HAP-1 (cell line): ENCODE measurements at regions not wholly inside any gene's neighbourhood (a gene's known extent, or its start where the extent isn't known, plus 50 kb on each side); places are given as distances from the start of the nearest gene placed in this dataset.
A peak's percentile ranks its signal among the peaks of the same experiment; 100 is the strongest.

Experiments used
- DNase-seq, 2 experiments: peaks; one replicate each; pipeline ENCODE4 v3.0.0-alpha.2; 2016 to 2020; ENCODE audit warnings: low spot score in 2 of 2
- H3K27me3 ChIP-seq: fragments of 250-450 bp; sonication (Bioruptor Pico); 2 replicates; pipeline ENCODE4 v1.5.1; 2020; ENCODE audit warnings: low read depth, mild to moderate bottlenecking, moderate library complexity
- H3K36me3 ChIP-seq: fragments of 250-450 bp; sonication (Bioruptor Pico); replicated peaks from 2 replicates; pipeline ENCODE4 v1.5.1; 2020; ENCODE audit warnings: mild to moderate bottlenecking
- H3K4me1 ChIP-seq: fragments of 250-450 bp; sonication (Bioruptor Pico); 2 replicates; pipeline ENCODE4 v1.5.1; 2020; ENCODE audit warnings: mild to moderate bottlenecking
- H3K4me3 ChIP-seq: fragments of 250-450 bp; sonication (Bioruptor Pico); 2 replicates; pipeline ENCODE4 v1.5.1; 2020; ENCODE audit warnings: mild to moderate bottlenecking, moderate library complexity
- H3K9me3 ChIP-seq: fragments of 250-450 bp; sonication (Bioruptor Pico); 2 replicates; pipeline ENCODE4 v1.5.1; 2020; ENCODE audit warnings: mild to moderate bottlenecking, moderate library complexity
- in situ Hi-C: fragments of 300-500 bp; cut with MboI; formaldehyde crosslinking; loops from 3 replicates; pipeline ENCODE4 v1.14.3; 2020; ENCODE audit warnings: low sequenced_read_pairs, inconsistent platforms, mixed read lengths

DNA sequence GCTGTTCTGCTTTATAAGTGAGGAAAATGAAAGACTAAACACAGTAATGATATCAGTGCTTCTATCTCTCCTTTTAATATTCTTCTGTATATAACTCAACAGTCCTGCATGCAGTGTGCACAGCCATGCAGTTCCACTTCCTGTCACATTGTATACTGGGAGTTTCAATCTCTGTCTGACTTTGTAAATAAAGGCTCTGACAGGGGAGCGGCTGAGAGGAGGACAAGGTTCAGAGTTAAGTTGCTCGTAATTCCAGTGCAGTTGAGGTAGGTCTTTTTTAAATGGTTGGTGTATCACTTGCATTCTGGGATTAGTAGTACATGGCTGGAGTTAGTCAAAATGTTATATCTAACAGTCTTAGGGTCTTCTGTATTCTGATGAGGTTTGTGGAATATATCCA is 264.5 kb downstream of the OLFM3 start:
- H3K27me3 ChIP-seq: no peaks in the 10 kb centered on the region
- H3K9me3 ChIP-seq: no peaks in the 10 kb centered on the region
- DNase-seq: no peak
- no peaks in the 10 kb centered on the region for H3K4me1 ChIP-seq
- no peaks in the 10 kb centered on the region for H3K36me3 ChIP-seq
- no peak overlapping the region for H3K4me3 ChIP-seq
- in situ Hi-C loops: no loop called here

DNA sequence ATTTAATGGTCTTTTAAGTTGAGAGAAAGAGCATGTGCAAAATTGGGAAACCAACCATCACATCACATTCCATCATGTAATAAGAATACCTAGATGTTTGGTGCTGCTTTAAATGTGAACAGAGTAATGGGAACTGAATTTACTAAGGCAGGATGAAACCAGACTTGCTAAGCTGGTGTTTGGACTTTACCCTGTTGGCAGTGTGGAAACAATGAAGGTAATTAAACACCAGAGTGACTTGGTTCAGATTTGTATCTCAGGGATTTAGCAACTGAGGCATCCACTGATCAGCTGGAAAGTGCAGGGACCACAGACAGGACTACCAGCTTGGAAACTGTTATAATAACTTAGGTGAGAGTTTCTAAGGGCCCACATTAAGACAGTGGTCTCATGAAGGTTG is 263.4 kb downstream of the OLFM3 start:
- H3K4me1 ChIP-seq: no peaks in the 10 kb centered on the region
- no peak overlapping the region for H3K4me3 ChIP-seq
- H3K27me3 ChIP-seq: no peaks in the 10 kb centered on the region
- DNase-seq: no peak
- no peaks in the 10 kb centered on the region for H3K36me3 ChIP-seq
- in situ Hi-C loops: no loop called here
- H3K9me3 ChIP-seq: no peaks in the 10 kb centered on the region

DNA sequence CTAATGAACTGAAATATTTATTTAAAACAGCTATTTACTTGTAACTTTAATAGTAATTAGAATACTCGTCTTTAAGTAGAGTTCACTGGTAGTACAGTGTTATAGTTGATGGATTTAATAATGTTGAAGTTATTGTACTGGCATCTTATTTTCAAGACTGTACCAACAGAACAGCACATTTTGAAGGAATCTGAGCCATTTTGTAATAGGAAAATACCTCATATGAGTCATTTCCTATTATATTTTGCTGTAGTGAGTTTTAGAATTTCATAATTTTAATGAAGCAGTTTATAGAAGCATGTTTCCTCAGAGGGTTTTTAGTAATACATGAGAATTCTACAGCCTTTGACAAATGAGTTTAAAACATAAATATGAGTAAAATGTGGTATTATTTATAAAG is 258.3 kb downstream of the OLFM3 start:
- Histone ChIP-seq H3K4me1 (peaks cover 23% of the 10 kb centered on the region), H3K27me3 (no peaks in the 10 kb centered on the region), H3K9me3 (no peaks in the 10 kb centered on the region), H3K4me3 (no peak overlapping the region), H3K36me3 (no peaks in the 10 kb centered on the region)
- in situ Hi-C loops: no loop called here
- no peak for DNase-seq

DNA sequence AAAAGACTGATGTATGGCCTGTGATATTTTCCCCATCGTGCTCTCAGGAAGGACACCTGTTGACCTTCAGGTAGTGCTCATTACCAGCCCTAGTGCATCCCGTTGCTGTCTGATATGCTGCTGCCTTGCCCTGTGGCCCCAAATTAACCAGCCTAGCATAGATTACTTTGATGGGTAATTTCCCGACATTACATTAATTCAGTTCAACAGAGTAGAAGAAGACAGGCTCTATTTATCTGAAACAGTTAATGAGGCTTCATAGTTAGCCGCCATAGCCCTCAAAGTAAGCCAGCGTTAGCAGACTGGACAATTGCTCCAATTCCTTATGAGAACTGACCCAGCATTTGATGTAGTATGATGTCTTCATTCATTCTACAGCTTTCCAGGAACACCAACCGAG is 257.6 kb downstream of the OLFM3 start:
- DNase-seq: no peak
- in situ Hi-C loops: no loop called here

DNA sequence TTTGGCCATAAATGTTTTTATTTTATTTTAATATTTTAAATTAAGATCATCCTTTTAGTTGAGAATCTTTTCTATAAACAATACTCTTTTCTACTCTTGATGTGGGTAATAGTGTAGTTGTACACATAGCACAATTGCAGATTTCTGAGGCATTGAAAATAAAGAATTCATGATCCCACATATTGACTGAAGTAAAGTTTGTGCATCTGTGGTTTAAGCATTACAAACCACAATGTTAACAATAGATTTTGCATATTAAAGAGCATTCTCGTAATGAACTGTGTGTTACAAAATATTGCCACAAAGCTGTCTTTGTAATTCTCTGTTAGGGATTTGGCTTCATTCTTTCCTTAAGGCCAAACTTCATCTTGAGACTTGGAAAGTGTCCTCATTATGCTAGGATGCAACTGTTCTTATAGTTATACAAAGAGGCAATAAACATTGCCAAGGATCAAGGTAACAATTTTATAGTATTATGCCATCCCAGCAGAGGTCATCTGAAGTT is 256.8 kb downstream of the OLFM3 start:
- Histone ChIP-seq H3K4me3 (no peak overlapping the region), H3K36me3 (no peaks in the 10 kb centered on the region), H3K4me1 (peaks cover 23% of the 10 kb centered on the region), H3K9me3 (no peaks in the 10 kb centered on the region), H3K27me3 (no peaks in the 10 kb centered on the region)
- in situ Hi-C loops: no loop called here
- peak in 1 of 2 experiments; percentile 97 for DNase-seq

More for the DNA sequence above, 257.6 kb downstream of the OLFM3 start:
- Histone ChIP-seq H3K36me3 (no peaks in the 10 kb centered on the region), H3K4me3 (no peak overlapping the region), H3K9me3 (no peaks in the 10 kb centered on the region), H3K27me3 (no peaks in the 10 kb centered on the region), H3K4me1 (peaks cover 23% of the 10 kb centered on the region)

DNA sequence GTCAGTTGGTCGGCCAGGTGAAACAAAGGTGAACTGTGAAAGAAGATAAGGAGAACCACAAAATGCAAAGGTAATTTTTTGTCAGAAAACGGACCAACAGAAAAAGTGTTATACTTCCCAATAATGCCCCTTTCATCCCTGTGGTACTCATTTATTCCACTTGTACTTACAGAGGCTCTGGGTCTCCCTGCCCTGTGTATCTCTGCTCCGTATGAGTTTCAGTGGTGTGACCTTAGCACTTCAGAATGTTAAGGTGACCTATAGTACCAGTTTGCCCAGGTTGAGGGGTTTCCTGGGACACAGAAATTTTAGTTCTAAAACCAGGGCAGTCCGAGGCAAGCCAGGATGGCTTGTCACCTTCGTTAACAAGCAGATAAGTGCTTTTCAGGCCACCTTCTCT is 254.8 kb downstream of the OLFM3 start:
- in situ Hi-C loops: no loop called here
- H3K9me3 ChIP-seq: no peaks in the 10 kb centered on the region
- H3K4me1 ChIP-seq: peaks cover 23% of the 10 kb centered on the region
- DNase-seq: no peak
- H3K36me3 ChIP-seq: no peaks in the 10 kb centered on the region
- no peak overlapping the region for H3K4me3 ChIP-seq
- no peaks in the 10 kb centered on the region for H3K27me3 ChIP-seq

DNA sequence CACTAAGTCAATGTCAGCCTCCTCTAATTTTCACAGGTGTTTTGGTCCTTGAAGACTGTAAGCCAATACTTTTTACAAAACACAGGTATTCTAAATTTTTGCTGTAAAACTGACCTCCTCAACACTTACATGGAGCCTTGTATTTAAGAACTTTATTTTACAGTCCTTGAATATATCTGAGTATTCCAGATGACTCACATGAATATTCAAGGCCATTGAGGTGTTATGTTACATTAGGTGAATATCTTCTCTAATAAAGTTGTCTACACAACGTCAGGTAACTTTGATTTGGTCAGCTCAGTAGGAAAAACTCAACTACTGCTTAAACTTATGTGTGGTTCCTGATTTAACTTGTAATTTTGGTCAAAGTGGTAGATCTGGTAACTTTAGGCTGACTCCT is 254.2 kb downstream of the OLFM3 start:
- no peak for DNase-seq
- H3K36me3 ChIP-seq: no peaks in the 10 kb centered on the region
- in situ Hi-C loops: no loop called here

DNA sequence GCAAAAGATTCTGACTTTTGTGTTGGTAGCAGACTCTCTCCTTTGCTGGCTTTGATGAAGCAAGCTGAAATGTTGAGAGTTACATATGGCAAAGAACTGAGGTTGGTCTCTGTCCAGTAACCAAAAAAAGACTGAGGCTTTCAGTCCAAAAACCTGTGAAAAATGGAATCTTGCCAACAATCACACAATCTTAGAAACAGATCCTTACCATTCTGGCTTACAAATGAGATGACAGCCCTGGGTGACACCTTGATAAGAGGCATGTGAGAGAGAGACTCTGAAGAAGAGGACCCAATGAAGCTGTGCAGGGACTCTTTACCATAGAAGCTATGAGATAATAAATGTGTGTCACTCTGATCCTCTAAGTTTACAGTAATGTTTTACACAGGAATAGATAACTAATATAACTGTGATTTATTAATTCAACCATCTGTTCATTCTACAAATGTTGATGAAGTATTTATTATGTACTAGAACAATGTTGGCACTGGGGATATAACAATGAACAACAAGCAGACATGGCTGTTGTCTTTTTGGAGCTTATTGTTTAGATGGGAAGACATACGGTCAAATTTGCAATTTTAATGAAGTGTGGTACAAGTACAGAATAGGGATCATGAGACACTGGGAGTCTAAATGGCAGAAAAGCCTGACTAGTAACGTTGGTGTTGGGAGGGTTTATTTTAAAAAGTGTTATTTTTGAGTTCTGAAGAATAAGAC is 251.0 kb downstream of the OLFM3 start:
- in situ Hi-C loops: no loop called here
- no peaks in the 10 kb centered on the region for H3K36me3 ChIP-seq
- no peak overlapping the region for H3K4me3 ChIP-seq
- peaks cover 6% of the 10 kb centered on the region for H3K4me1 ChIP-seq
- no peaks in the 10 kb centered on the region for H3K9me3 ChIP-seq
- DNase-seq: no peak
- no peaks in the 10 kb centered on the region for H3K27me3 ChIP-seq

More for the DNA sequence above, 254.2 kb downstream of the OLFM3 start:
- Histone ChIP-seq H3K4me3 (no peak overlapping the region), H3K27me3 (no peaks in the 10 kb centered on the region), H3K4me1 (peaks cover 23% of the 10 kb centered on the region), H3K9me3 (no peaks in the 10 kb centered on the region)

DNA sequence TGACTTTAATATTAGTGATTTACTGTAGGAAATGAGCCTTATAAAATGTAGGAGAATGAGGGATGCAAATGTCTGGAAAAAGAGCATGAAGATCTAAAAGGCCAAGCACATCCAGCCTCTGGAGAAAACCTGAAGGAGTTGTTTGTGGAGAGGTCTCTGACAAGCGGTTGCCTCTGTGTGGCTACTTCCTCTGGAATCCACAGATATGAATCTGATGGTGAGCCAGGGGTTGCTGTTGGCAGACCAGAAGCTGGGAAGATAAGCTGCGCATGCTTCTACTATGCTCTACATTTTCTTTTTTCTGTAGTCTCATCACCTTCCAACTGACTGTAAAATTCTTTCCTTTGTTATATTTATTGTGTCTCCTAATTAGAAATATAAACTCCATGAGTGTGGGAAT is 248.6 kb downstream of the OLFM3 start:
- H3K27me3 ChIP-seq: no peaks in the 10 kb centered on the region
- in situ Hi-C loops: no loop called here
- no peak for DNase-seq
- H3K4me3 ChIP-seq: no peak overlapping the region
- H3K4me1 ChIP-seq: no peaks in the 10 kb centered on the region
- H3K9me3 ChIP-seq: no peaks in the 10 kb centered on the region; the same call in 1 of the 2 replicates
- no peaks in the 10 kb centered on the region for H3K36me3 ChIP-seq
